Astrocyte (in vitro differentiated cells and primary cell): ENCODE measurements at regions not wholly inside any gene's neighbourhood (a gene's known extent, or its start where the extent isn't known, plus 50 kb on each side); places are given as distances from the start of the nearest gene placed in this dataset.

Source experiments
- CTCF ChIP-seq: IDR thresholded peaks from 2 replicates; pipeline ENCODE4 v1.5.1; 2011; ENCODE audit warnings: low read depth, mild to moderate bottlenecking, inconsistent platforms, low read length, moderate library complexity; ENCODE audit not compliant: insufficient read depth
- EZH2 ChIP-seq: IDR thresholded peaks from 2 replicates; pipeline ENCODE4 v1.6.1; 2012; ENCODE audit warnings: mild to moderate bottlenecking, low read length, inconsistent platforms; ENCODE audit not compliant: insufficient read depth

- TF ChIP-seq CTCF (no peak), EZH2 (no peak)
Observed at GRCh38 chr22:48599346-48599745, 1228.3 kb downstream of the BRD1 start.
